GM12865 (cell line): ENCODE measurements at regions not wholly inside any gene's neighbourhood (a gene's known extent, or its start where the extent isn't known, plus 50 kb on each side); places are given as distances from the start of the nearest gene placed in this dataset.

Experiments used
- DNase-seq: peaks from one replicate; pipeline ENCODE4 v3.0.0; 2010; ENCODE audit warnings: low read depth
- H3K4me3 ChIP-seq: 2 replicates; pipeline ENCODE4 v1.5.1; 2011; ENCODE audit warnings: mild to moderate bottlenecking, low read depth, low read length, control low read depth
- TF ChIP-seq, protein P1 (sequence below): IDR thresholded peaks from 2 replicates; pipeline ENCODE4 v1.5.1; 2011; ENCODE audit warnings: low read length, control low read depth, low read depth, inconsistent platforms; ENCODE audit not compliant: insufficient read depth; ENCODE audit errors: missing control alignments

GRCh38 chr17:22454070-22454999, 762.0 kb downstream of the KCNJ18 start:
- TF ChIP-seq, protein P1, sequence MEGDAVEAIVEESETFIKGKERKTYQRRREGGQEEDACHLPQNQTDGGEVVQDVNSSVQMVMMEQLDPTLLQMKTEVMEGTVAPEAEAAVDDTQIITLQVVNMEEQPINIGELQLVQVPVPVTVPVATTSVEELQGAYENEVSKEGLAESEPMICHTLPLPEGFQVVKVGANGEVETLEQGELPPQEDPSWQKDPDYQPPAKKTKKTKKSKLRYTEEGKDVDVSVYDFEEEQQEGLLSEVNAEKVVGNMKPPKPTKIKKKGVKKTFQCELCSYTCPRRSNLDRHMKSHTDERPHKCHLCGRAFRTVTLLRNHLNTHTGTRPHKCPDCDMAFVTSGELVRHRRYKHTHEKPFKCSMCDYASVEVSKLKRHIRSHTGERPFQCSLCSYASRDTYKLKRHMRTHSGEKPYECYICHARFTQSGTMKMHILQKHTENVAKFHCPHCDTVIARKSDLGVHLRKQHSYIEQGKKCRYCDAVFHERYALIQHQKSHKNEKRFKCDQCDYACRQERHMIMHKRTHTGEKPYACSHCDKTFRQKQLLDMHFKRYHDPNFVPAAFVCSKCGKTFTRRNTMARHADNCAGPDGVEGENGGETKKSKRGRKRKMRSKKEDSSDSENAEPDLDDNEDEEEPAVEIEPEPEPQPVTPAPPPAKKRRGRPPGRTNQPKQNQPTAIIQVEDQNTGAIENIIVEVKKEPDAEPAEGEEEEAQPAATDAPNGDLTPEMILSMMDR: no peak

GRCh38 chr17:22459331-22459952, 767.1 kb downstream of the KCNJ18 start:
- DNase-seq: no peak
- TF ChIP-seq, protein P1: no peak
- no peak overlapping the region for H3K4me3 ChIP-seq

More at GRCh38 chr17:22454070-22454999, 762.0 kb downstream of the KCNJ18 start:
- no peak overlapping the region for H3K4me3 ChIP-seq
- DNase-seq: no peak

GRCh38 chr17:22459953-22460350, 767.6 kb downstream of the KCNJ18 start:
- no peak for DNase-seq
- no peak overlapping the region for H3K4me3 ChIP-seq
- TF ChIP-seq, protein P1: no peak

DNA sequence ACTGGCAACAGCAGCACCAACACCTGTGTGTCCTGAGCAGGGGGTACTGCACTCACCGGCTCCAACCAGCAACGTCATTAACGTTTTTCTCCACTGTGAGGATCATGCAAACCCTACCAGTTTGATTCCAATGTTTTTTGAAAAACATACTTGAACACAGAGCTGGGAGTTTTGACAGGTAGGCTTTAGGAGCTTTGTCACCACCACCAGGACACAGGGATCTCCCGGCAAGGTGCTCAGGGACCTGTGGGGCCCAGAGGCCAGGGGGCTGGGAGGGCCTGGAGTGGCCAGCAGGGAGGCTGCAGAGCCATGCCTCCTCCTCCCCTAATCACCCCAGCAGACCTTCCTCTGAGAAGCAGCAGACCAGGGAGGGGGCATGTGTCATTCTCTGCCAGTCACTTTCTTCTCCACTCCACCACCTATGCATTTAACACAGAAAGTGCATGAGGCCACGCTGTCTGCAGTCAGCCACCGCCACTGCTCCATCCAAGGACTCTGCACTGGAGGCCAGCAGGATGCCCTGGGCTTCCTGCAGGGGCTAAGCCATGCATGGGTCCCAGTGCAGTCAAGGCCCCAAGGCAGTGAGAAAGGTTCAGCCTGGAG, 768.2 kb downstream of the KCNJ18 start:
- H3K4me3 ChIP-seq: no peak overlapping the region
- TF ChIP-seq, protein P1: no peak
- DNase-seq: no peak

DNA sequence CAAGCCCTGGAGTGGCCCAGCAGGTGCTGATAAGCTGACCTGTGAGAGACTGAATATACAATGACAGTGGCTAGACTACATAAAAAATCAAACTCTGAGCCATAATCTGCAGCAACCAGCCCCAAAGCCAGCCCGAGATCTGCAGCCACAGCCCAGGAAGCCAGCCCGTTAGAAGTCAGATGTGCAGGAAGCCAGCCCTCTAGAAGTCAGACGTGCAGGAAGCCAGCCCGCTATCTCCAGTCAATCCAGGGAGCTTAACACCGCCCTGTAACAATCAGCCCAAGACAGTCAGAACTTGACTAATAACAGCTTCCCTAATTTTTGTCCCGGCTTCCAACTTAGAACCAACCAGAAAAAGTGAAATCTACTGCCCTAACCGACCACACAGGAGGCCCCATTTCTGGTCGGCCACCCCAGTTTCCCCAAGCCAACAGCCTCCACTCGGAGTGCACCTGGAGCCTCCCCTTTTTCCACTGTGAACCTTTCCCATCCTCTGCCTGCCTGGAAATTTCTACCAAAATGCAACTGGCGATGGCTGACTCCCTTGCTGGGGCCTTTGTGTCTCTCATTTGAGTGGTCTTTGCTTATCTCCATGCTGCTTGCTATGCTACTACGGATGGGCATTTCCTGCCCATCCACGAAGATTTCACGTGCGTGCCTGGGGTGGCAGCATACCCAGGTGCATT, 769.3 kb downstream of the KCNJ18 start:
- DNase-seq: no peak
- H3K4me3 ChIP-seq: no peak overlapping the region
- TF ChIP-seq, protein P1: no peak

DNA sequence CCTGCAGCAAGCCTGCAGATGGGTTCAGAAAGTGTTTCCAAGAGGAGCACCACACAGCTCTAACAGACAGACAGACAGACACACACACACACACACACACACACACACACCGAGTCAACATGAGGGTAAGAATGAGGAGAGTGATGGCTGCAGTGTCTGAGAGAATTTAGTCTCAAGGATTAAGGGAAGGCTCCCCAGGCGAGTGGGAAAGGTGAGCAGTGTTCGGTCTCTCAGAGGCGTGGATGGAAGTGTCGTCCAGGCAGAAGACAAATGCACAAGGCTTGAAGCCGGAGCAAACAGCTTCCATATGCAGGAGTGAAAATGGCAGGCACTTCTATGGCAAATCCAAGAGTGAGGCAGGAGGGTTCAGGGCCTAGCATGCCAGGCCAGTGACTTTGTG, 770.1 kb downstream of the KCNJ18 start:
- no peak for DNase-seq
- TF ChIP-seq, protein P1: no peak
- no peak overlapping the region for H3K4me3 ChIP-seq
